NB4 (cell line): ENCODE measurements at regions not wholly inside any gene's neighbourhood (a gene's known extent, or its start where the extent isn't known, plus 50 kb on each side); places are given as distances from the start of the nearest gene placed in this dataset.

ENCODE experiments used
- MYC ChIP-seq: IDR thresholded peaks from 2 replicates; pipeline ENCODE4 v1.6.1; 2011; ENCODE audit warnings: low read depth, low read length
- POLR2A ChIP-seq: IDR thresholded peaks from 2 replicates; pipeline ENCODE4 v1.6.1; 2011; ENCODE audit warnings: mild to moderate bottlenecking; ENCODE audit not compliant: insufficient read length; ENCODE audit errors: extremely low read depth
- TF ChIP-seq, protein P1 (sequence below): IDR thresholded peaks from one replicate; pipeline ENCODE4 v1.5.1; 2012; ENCODE audit warnings: low read depth, low read length
- TF ChIP-seq, protein P2 (sequence below): IDR thresholded peaks from 2 replicates; pipeline ENCODE4 v1.6.1; 2011; ENCODE audit warnings: low read depth, low read length

DNA sequence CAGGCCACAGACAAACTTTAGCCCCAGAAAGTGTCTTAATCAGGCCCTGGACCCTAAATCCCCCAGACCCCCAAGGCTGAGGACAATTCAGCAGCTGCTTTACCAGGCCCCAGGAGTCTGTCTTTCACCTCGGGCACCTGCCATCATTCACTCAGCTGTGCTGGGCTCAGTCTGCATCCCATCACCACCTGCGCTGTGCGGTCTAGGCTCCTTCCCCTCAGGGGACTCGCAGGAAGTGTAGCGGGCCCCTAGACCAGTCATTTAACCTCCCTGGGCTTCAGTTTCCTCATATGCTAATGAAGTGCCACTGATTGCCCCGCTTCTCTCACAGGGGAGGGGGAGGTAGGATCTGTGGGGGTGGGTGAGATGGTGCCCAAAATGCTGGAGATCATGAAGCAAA, 76.4 kb upstream of the ZMIZ1 start:
- TF ChIP-seq, protein P1, sequence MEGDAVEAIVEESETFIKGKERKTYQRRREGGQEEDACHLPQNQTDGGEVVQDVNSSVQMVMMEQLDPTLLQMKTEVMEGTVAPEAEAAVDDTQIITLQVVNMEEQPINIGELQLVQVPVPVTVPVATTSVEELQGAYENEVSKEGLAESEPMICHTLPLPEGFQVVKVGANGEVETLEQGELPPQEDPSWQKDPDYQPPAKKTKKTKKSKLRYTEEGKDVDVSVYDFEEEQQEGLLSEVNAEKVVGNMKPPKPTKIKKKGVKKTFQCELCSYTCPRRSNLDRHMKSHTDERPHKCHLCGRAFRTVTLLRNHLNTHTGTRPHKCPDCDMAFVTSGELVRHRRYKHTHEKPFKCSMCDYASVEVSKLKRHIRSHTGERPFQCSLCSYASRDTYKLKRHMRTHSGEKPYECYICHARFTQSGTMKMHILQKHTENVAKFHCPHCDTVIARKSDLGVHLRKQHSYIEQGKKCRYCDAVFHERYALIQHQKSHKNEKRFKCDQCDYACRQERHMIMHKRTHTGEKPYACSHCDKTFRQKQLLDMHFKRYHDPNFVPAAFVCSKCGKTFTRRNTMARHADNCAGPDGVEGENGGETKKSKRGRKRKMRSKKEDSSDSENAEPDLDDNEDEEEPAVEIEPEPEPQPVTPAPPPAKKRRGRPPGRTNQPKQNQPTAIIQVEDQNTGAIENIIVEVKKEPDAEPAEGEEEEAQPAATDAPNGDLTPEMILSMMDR, result no peak
- TF ChIP-seq MYC (no peak), POLR2A (no peak)
- TF ChIP-seq, protein P2, sequence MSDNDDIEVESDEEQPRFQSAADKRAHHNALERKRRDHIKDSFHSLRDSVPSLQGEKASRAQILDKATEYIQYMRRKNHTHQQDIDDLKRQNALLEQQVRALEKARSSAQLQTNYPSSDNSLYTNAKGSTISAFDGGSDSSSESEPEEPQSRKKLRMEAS, result no peak
